ENCODE measurements at regions not wholly inside any gene's neighbourhood (a gene's known extent, or its start where the extent isn't known, plus 50 kb on each side); places are given as distances from the start of the nearest gene placed in this dataset.

GRCh38 chr2:145341536-145341935 lies 821.6 kb upstream of the ZEB2 start:
- TF ChIP-seq CTCF (IDR thresholded peaks at IDR 0.05): no peak
- TF ChIP-seq POLR2A (IDR thresholded peaks at IDR 0.05): no peak
- Histone ChIP-seq H3K9me3 (no peaks in the 10 kb centered on the region), H3K4me3 (no peak overlapping the region), H3K27me3 (no peaks in the 10 kb centered on the region), H3K27ac (no peak overlapping the region), H3K4me1 (no peaks in the 10 kb centered on the region), H3K36me3 (no peaks in the 10 kb centered on the region)
- intact Hi-C loops (cut with DNase I; ENCODE audit: low total_unique reads): no loop called here
- DNase-seq: no peak

- Histone ChIP-seq H3K36me3 (no peaks in the 10 kb centered on the region), H3K4me3 (no peak overlapping the region), H3K27me3 (no peaks in the 10 kb centered on the region), H3K27ac (no peak overlapping the region), H3K4me1 (no peaks in the 10 kb centered on the region), H3K9me3 (no peaks in the 10 kb centered on the region)
- intact Hi-C loops (cut with DNase I; ENCODE audit: low total_unique reads): no loop called here
- DNase-seq: no peak
- TF ChIP-seq CTCF (IDR thresholded peaks at IDR 0.05) (no peak), POLR2A (IDR thresholded peaks at IDR 0.05) (no peak)
These were observed 819.7 kb upstream of the ZEB2 start for GRCh38 chr2:145339646-145340045.

- TF ChIP-seq POLR2A (IDR thresholded peaks at IDR 0.05) (no peak), CTCF (IDR thresholded peaks at IDR 0.05) (no peak)
- Histone ChIP-seq H3K4me1 (no peaks in the 10 kb centered on the region), H3K36me3 (no peaks in the 10 kb centered on the region), H3K4me3 (no peak overlapping the region), H3K27ac (no peak overlapping the region), H3K9me3 (no peaks in the 10 kb centered on the region), H3K27me3 (no peaks in the 10 kb centered on the region)
- no peak for DNase-seq
- intact Hi-C loops (cut with DNase I; ENCODE audit: low total_unique reads): no loop called here
These were observed 812.4 kb upstream of the ZEB2 start for GRCh38 chr2:145332210-145332898.

- H3K9me3 ChIP-seq: no peaks in the 10 kb centered on the region
- H3K4me3 ChIP-seq: no peak overlapping the region
- no peaks in the 10 kb centered on the region for H3K36me3 ChIP-seq
- H3K27ac ChIP-seq: no peak overlapping the region
- DNase-seq: no peak
- H3K27me3 ChIP-seq: no peaks in the 10 kb centered on the region
- TF ChIP-seq CTCF (IDR thresholded peaks at IDR 0.05): no peak
- TF ChIP-seq POLR2A (IDR thresholded peaks at IDR 0.05): no peak
- no peaks in the 10 kb centered on the region for H3K4me1 ChIP-seq
- intact Hi-C loops (cut with DNase I; ENCODE audit: low total_unique reads): no loop called here
These were observed 810.1 kb upstream of the ZEB2 start for GRCh38 chr2:145329971-145330370.

- intact Hi-C loops (cut with DNase I; ENCODE audit: low total_unique reads): no loop called here
- Histone ChIP-seq H3K36me3 (no peaks in the 10 kb centered on the region), H3K9me3 (no peaks in the 10 kb centered on the region), H3K4me3 (no peak overlapping the region), H3K4me1 (no peaks in the 10 kb centered on the region), H3K27ac (no peak overlapping the region), H3K27me3 (no peaks in the 10 kb centered on the region)
- TF ChIP-seq CTCF (IDR thresholded peaks at IDR 0.05) (no peak), POLR2A (IDR thresholded peaks at IDR 0.05) (no peak)
- no peak for DNase-seq
These were observed 805.6 kb upstream of the ZEB2 start for GRCh38 chr2:145325485-145325884.

All from uterus (tissue), 3 donors.